ENCODE measurements at regions not wholly inside any gene's neighbourhood (a gene's known extent, or its start where the extent isn't known, plus 50 kb on each side); places are given as distances from the start of the nearest gene placed in this dataset.

- TF ChIP-seq CTCF (IDR thresholded peaks at IDR 0.05) (no peak), POLR2A (IDR thresholded peaks at IDR 0.05) (no peak)
Observed at GRCh38 chr5:98463676-98464075, 309.8 kb upstream of the RGMB start.
